SU-DHL-6 (cell line): ENCODE measurements at regions not wholly inside any gene's neighbourhood (a gene's known extent, or its start where the extent isn't known, plus 50 kb on each side); places are given as distances from the start of the nearest gene placed in this dataset.

Experiments
- H2AFZ ChIP-seq: fragments of 200-600 bp; sonication (generic); 2 replicates; pipeline ENCODE4 v1.6.1; 2014; ENCODE audit warnings: low read depth, mild to moderate bottlenecking, moderate library complexity, mixed read lengths, antibody characterized with exemption, low read length; ENCODE audit not compliant: severe bottlenecking
- H3F3A ChIP-seq: fragments of 200-600 bp; shearing (Covaris generic); 2 replicates; pipeline ENCODE4 v1.6.0; 2016; ENCODE audit warnings: antibody characterized with exemption, mild to moderate bottlenecking; ENCODE audit not compliant: insufficient read depth
- H3K27ac ChIP-seq: fragments of 200-600 bp; sonication (generic); 2 replicates; pipeline ENCODE4 v1.5.1; 2016; ENCODE audit warnings: low read depth, mild to moderate bottlenecking, low read length, moderate library complexity, mixed read lengths
- H3K27me3 ChIP-seq: fragments of 200-600 bp; sonication (generic), shearing (Covaris generic); 2 replicates; pipeline ENCODE4 v1.6.0; 2014; ENCODE audit warnings: mild to moderate bottlenecking, low read length
- H3K36me3 ChIP-seq: fragments of 200-600 bp; sonication (generic); 2 replicates; pipeline ENCODE4 v1.6.1; 2014; ENCODE audit warnings: mild to moderate bottlenecking, low read length, mixed read lengths
- H3K4me2 ChIP-seq: fragments of 300-600, 200-600 bp; shearing (Covaris generic), sonication (generic); 2 replicates; pipeline ENCODE4 v1.6.0; 2014; ENCODE audit warnings: low read length, low read depth, mild to moderate bottlenecking; ENCODE audit not compliant: poor library complexity, severe bottlenecking
- H3K4me3 ChIP-seq: fragments of 200-600 bp; sonication (generic); 2 replicates; pipeline ENCODE4 v1.5.1; 2014; ENCODE audit warnings: antibody characterized with exemption, low read length, mild to moderate bottlenecking, mixed read lengths; ENCODE audit not compliant: insufficient read depth, poor library complexity, severe bottlenecking
- H3K79me2 ChIP-seq: fragments of 200-600 bp; sonication (generic); 2 replicates; pipeline ENCODE4 v1.6.1; 2014; ENCODE audit warnings: mild to moderate bottlenecking, low read length, moderate library complexity; ENCODE audit not compliant: insufficient read depth
- H3K9ac ChIP-seq: fragments of 200-600 bp; sonication (generic); 2 replicates; pipeline ENCODE4 v1.7.0; 2014; ENCODE audit warnings: mild to moderate bottlenecking, low read length
- H3K9me2 ChIP-seq: fragments of 200-600 bp; sonication (generic); replicated peaks from 2 replicates; pipeline ENCODE4 v1.6.1; 2014; ENCODE audit warnings: low read length; ENCODE audit not compliant: insufficient read depth
- H3K9me3 ChIP-seq: fragments of 200-600 bp; sonication (generic); 2 replicates; pipeline ENCODE4 v1.6.1; 2014; ENCODE audit warnings: low read length, mixed read lengths; ENCODE audit not compliant: insufficient read depth
- H4K20me1 ChIP-seq: fragments of 200-600 bp; sonication (generic); 2 replicates; pipeline ENCODE4 v1.6.1; 2014; ENCODE audit warnings: low read depth, mild to moderate bottlenecking, antibody characterized with exemption, low read length, moderate library complexity, mixed read lengths
- EZH2phosphoT487 ChIP-seq: fragments of 200-600 bp; sonication (generic), shearing (Covaris generic); conservative IDR thresholded peaks from 2 replicates; pipeline ENCODE4 v1.6.1; 2018; ENCODE audit warnings: mild to moderate bottlenecking, antibody characterized with exemption, low read length, moderate library complexity, mixed read lengths
- TF ChIP-seq, protein P1 (sequence below): fragments of 200-600 bp; sonication (generic); IDR thresholded peaks from one replicate; pipeline ENCODE4 v1.5.1; 2017; ENCODE audit warnings: antibody characterized with exemption, mild to moderate bottlenecking, low read length, moderate library complexity; ENCODE audit not compliant: insufficient read depth, poor library complexity, severe bottlenecking

DNA sequence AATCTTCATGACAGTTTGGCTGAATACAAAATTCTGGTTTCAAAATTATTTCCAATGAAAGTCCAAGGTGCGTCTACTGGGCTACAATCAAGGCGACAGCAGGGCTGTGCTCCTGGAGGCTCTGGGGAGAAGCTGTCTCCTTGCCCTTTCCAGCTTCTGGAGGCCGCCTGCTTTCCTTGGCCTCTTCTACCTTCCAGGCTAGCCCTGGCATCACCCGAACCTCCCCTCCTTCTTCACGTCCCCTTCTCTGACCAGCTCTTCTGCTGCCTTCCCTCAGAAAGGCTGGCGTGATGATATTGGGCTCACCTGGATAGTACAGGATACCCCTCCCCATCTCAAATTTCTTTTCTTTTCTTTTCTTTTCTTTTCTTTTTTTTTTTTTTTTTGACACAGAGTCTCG lies 115.5 kb downstream of the KCNF1 start:
- TF ChIP-seq EZH2phosphoT487: no peak
- TF ChIP-seq, protein P1, sequence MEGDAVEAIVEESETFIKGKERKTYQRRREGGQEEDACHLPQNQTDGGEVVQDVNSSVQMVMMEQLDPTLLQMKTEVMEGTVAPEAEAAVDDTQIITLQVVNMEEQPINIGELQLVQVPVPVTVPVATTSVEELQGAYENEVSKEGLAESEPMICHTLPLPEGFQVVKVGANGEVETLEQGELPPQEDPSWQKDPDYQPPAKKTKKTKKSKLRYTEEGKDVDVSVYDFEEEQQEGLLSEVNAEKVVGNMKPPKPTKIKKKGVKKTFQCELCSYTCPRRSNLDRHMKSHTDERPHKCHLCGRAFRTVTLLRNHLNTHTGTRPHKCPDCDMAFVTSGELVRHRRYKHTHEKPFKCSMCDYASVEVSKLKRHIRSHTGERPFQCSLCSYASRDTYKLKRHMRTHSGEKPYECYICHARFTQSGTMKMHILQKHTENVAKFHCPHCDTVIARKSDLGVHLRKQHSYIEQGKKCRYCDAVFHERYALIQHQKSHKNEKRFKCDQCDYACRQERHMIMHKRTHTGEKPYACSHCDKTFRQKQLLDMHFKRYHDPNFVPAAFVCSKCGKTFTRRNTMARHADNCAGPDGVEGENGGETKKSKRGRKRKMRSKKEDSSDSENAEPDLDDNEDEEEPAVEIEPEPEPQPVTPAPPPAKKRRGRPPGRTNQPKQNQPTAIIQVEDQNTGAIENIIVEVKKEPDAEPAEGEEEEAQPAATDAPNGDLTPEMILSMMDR: no peak
- Histone ChIP-seq H3K79me2 (no peaks in the 10 kb centered on the region), H2AFZ (no peak overlapping the region), H3K27me3 (no peaks in the 10 kb centered on the region), H3K9ac (no peak overlapping the region), H4K20me1 (no peaks in the 10 kb centered on the region), H3K36me3 (no peaks in the 10 kb centered on the region), H3K9me2 (no peaks in the 10 kb centered on the region), H3K27ac (no peak overlapping the region), H3K4me3 (no peak overlapping the region), H3K4me2 (no peak overlapping the region), H3F3A (no peaks in the 10 kb centered on the region), H3K9me3 (no peaks in the 10 kb centered on the region)

DNA sequence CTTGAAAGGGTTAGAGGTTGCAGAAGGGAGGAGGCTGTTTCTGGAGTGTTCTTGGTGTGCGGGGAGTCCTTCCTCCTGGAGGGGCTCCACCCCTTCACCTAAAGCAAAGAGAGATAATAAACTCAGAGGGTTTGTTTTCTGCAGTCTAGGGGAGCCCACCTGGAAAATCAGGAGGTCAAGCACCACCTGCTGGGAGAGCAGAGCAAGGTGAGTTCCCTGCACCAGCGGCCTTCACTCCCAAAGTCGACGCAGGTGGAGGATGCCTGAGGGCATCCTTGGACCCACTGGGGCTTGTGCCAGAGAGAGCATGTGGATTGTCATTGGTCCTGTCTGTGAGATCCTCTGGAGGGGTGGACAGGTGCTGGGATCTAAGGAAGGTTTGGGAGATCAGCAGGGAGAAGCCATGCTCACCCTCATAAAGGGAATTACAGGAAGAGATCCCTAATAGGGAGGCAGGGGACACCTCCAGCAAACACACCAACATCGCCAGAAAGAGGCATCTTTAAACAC lies 116.7 kb downstream of the KCNF1 start:
- Histone ChIP-seq H3F3A (no peaks in the 10 kb centered on the region), H4K20me1 (no peaks in the 10 kb centered on the region), H2AFZ (no peak overlapping the region), H3K9me2 (no peaks in the 10 kb centered on the region), H3K36me3 (no peaks in the 10 kb centered on the region), H3K4me3 (no peak overlapping the region), H3K9me3 (no peaks in the 10 kb centered on the region), H3K27me3 (no peaks in the 10 kb centered on the region), H3K4me2 (no peak overlapping the region), H3K9ac (no peak overlapping the region), H3K79me2 (no peaks in the 10 kb centered on the region), H3K27ac (no peak overlapping the region)
- TF ChIP-seq, protein P1: no peak
- TF ChIP-seq EZH2phosphoT487: no peak

DNA sequence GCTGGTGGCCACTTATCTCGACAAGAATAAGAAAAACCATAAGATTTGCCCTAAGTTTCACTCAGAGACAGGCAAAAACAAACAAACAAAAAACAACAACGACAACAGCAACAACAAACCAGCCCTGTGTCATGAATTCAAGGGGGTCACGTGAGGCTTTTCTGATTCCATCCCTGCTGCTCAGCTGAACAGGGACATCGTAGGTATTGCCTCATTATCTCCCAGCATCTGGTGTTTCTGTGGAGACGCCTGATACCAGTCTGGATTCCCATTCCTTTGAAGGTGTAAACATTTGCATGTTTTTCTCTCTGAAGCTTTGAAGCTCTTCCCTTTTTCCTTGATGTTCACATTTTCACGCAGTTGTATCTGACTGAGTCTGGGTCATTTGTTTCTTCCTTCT lies 117.4 kb downstream of the KCNF1 start:
- Histone ChIP-seq H3K9me2 (no peaks in the 10 kb centered on the region), H3K27ac (no peak overlapping the region), H3K4me3 (no peak overlapping the region), H3K36me3 (no peaks in the 10 kb centered on the region), H2AFZ (no peak overlapping the region), H3K79me2 (no peaks in the 10 kb centered on the region), H3K9ac (no peak overlapping the region), H3K27me3 (no peaks in the 10 kb centered on the region), H3K9me3 (no peaks in the 10 kb centered on the region), H3F3A (no peaks in the 10 kb centered on the region), H3K4me2 (no peak overlapping the region), H4K20me1 (no peaks in the 10 kb centered on the region)
- no peak for TF ChIP-seq EZH2phosphoT487
- TF ChIP-seq, protein P1: no peak

DNA sequence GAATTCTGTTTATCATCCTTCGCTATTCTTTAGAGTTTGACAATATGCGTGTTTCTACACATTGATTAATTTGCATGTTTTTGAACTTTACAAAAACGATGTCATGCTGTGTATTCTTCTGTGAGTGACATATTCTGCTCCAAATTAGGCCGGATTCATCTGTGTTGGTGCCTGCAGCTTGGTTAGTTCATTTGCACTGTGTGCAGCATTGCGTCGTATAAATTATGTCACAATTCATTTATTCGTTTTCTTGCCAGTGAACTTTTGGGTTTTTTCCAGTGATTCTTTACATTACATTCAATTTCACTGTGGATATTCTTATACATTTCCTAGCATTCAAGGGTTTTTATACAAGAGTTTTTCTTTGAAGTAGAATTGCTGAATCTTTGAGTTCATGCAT lies 118.3 kb downstream of the KCNF1 start:
- no peak overlapping the region for H3K9ac ChIP-seq
- no peaks in the 10 kb centered on the region for H3K27me3 ChIP-seq
- no peak for TF ChIP-seq EZH2phosphoT487
- TF ChIP-seq, protein P1: no peak
- H3K36me3 ChIP-seq: no peaks in the 10 kb centered on the region
- H3K27ac ChIP-seq: no peak overlapping the region
- H4K20me1 ChIP-seq: no peaks in the 10 kb centered on the region
- no peaks in the 10 kb centered on the region for H3K9me2 ChIP-seq
- no peak overlapping the region for H2AFZ ChIP-seq
- H3K4me3 ChIP-seq: no peak overlapping the region
- H3K4me2 ChIP-seq: no peak overlapping the region
- no peaks in the 10 kb centered on the region for H3F3A ChIP-seq
- no peaks in the 10 kb centered on the region for H3K79me2 ChIP-seq
- H3K9me3 ChIP-seq: no peaks in the 10 kb centered on the region
